GM18870 (cell line): ENCODE measurements at regions not wholly inside any gene's neighbourhood (a gene's known extent, or its start where the extent isn't known, plus 50 kb on each side); places are given as distances from the start of the nearest gene placed in this dataset.
"Not testable (repeated sequence)": the region's sequence is repeated elsewhere in the genome, so short reads cannot be mapped to it uniquely, and the experiment has no call there.

Source experiments
- ATAC-seq: cut with Tn5 transposase; IDR thresholded peaks from one replicate; pipeline ENCODE4 v1.9.1; 2021; ENCODE audit warnings: moderate library complexity; ENCODE audit not compliant: unreplicated experiment

GRCh38 chr10:29732918-29733317 lies 98.1 kb upstream of the SVIL start:
- ATAC-seq = no peak

DNA sequence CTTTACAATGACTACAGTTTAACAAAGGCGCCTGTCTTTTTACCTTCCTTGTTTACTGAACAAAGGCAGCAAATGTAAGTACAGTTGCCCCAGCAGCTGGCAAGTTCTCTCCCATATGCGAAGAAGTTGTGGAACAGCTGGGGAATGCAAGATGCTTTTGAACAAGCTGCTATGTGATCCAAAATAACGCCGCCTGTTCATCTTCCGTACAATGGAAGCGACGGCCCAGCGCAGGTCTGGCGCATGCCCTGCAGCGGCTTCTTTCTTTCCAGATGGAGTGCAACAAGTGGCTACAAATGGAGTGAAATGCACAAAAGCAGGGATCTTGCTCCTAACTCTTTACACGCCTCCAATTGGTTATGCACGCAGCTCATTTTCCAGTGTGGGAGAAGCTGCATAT lies 97.0 kb upstream of the SVIL start:
- ATAC-seq = no peak

- ATAC-seq = no peak
Measured at GRCh38 chr10:29730969-29731368, 96.2 kb upstream of the SVIL start.

- no peak for ATAC-seq
Measured at GRCh38 chr10:29730458-29730857, 95.7 kb upstream of the SVIL start.

DNA sequence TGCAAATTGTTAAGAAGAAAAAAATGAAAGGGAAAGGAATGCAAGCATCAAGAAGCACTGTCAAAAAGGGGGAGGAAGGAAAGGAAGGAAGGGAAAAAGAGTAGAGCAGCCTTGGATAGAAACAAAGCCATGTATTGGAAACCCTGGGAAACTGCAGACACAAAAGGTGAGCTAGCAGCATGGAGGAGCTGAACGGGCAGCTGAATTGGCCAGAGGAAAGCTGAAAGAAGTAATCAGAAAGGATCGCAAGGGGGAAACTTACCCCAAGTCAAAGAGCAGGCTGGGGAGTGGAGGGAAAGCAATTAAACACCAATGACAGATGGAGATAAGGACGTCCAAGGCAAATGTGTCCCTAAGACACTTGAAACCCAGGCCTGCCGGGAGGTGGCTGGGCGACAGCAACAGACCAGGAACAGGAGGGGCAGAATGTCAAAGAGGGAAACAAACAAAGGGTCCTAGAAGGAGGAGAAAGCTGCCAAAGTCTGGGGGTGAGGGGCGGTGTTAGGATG lies 93.8 kb upstream of the SVIL start:
- ATAC-seq = no peak

- not testable (repeated sequence) for ATAC-seq
Measured at GRCh38 chr10:29725927-29726326, 91.2 kb upstream of the SVIL start.

DNA sequence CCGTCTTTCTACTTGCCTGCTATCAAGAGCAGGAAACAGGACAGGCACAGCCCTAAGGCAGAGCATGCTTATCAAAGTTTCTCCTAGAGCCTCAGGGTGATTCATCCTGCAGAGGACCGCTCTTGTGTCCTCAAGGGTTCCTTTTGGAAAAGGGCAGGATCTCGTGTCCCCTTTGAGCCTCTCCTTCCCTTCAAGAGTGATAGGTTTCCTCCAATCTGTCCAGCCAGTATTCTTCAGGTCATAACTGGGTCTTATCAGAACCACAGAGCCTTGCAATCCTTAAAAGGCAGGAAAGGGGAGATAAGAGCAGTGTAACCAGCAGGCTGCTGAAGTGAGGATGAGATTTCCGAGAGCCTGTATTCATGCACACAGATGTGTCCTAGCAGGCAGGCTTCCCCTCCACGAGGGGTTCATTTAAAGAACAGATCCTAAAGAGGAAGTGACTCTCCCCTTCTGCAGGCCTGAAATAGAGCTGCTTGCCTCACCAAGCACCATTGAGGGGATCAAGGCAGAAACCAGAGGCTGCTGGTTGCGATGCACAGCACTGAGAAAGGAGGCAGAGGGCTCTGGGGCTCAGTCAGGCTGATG lies 90.5 kb upstream of the SVIL start:
- ATAC-seq = no peak

DNA sequence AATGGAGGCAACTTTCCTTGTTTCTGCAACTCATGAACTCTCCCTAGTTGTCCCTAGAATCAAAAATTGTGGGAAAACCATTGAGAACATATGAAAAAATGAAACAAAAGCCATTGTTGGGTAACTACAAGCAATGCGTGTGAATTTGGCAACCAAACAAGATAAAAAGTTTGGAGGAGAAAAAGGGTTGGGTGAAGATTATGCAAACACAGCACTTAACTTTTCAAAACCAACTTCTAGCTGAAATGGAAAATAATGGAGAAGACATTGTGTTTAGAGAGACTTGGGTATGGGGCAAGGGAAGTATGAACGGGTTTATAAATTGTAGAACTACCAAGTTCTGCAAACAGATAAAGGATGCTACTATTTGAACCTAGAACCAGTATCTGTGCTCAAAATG lies 89.0 kb upstream of the SVIL start:
- no peak for ATAC-seq

DNA sequence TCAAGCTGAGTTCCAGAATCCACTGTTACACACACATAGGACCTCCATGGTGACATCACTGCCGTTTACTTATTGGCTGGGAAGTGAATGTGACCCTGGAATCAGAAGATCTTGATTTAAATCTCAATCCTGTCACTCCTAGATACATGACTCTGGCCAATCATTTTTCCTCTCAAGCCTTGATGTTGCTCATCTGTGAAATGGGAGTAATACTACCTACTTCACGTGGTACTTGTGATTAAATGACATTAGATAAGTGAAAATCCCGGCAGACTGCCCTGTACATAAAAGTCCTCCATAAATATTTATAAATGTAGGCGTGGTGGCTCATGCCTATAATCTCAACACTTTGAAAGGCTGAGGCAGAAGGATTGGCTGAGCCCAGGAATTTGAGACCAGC lies 88.0 kb upstream of the SVIL start:
- no peak for ATAC-seq

GRCh38 chr10:29720149-29720548 lies 85.4 kb upstream of the SVIL start:
- ATAC-seq = no peak

- ATAC-seq = no peak
Measured at GRCh38 chr10:29719281-29719675, 84.5 kb upstream of the SVIL start.

DNA sequence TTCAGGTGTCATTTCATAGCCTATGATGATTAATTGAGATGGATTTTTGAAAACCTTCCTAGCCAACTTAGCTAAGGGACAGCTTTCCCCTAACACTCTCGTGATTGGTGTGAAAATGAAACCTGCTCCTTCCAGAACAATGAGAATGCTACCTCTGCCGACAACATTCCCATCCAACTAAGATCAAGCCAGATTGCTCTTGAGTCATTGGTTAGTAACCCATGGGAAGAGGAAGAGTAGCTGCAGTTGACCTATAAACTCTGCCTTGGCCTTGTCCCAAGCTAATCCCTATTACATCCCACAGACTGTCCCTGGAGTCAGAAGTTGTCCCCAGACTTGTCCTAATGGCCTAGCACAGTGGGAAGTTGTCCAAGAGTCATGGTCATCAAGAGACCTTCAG lies 80.5 kb upstream of the SVIL start:
- ATAC-seq = no peak

DNA sequence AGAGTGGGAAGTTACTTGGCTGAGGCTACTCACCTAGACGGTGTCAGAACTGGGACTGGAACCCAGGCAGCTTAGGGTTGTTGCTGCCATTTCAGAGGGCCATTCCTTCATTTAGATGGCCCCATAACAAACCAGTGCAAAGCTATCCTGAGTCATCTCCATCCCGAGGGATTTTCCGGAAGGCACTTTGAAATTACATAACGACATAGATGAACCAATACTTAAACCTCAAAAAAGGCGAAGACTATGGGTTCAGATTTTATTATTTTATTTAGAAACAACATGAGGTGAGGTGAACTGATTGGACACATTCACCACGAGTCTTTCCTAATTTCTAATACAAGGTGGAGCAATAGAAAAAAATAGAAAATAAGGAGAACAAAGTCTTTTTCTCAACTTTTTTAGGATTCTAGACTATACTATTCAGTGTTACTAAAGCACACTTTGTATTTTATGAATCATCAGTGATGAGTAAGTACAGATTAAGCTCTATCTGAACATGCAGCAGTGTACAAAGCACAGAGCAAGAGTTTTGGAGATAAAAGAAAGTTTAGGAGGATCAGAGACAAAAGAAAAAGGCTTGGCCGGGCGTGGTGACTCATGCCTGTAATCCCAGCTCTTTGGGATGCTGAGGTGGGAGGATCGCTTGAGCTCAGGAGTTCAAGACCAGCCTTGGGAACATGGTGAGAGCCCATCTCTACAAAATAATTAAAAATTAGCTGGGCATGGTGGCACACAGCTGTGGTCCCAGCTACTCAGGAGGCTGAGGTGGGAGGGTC lies 79.5 kb upstream of the SVIL start:
- no peak for ATAC-seq

DNA sequence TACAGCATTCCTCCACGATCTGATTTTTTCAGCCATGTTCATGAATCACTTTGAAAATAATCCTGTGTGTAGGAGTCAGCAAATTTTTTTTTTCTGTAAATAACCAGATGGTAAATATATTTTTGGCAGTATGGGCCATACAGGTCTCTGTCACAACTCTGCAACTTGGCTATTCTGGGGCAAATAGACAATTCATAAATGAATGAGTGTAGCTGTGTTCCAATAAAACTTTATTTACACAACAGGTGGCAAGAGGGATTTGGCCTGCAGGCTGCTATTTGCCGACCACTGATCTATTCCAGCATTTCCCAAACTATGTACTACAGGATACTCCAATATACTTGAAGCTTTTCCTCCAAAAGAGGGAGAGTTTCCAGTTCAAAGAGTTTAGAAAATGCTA lies 78.7 kb upstream of the SVIL start:
- no peak for ATAC-seq

DNA sequence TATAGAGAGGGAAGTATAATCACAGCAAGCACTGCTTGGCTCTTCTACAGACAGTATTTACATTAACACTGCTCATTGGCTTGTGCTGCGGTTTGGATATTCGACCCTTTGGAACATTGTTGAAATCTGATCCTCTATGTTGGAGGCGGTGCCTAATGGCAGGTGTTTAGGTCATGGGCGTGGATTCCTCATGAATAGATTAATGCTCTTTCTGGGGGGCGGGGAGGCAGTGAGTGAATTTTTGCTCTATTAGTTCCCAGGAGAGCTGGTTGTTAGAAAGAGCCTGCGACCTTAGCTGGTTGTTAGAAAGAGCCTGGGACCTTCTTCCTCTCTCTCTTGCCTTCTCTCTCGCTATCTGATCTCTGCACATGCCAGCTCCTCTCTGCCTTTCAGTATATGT lies 77.3 kb upstream of the SVIL start:
- no peak for ATAC-seq

DNA sequence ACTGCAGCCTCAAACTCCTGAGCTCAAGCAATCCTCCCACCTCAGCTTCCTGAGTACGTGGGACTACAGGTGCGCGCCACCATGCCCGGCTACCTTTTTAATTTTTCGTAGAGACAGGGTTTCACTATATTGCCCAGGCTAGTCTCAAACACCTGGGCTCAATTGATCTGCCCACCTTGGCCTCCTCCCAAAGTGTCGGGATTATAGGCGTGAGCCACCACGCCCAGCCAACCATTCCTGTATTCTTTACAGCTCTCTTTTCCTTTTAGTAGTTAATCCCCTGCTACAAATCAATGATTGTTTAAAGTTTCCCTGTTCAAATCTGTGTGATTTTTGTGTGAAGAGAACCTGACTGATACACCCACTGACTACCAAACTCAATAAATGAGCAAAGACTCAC lies 75.4 kb upstream of the SVIL start:
- ATAC-seq = no peak

- ATAC-seq = no peak
Measured at GRCh38 chr10:29709484-29710002, 74.8 kb upstream of the SVIL start.

- ATAC-seq = no peak
Measured at GRCh38 chr10:29703271-29703670, 68.5 kb upstream of the SVIL start.

DNA sequence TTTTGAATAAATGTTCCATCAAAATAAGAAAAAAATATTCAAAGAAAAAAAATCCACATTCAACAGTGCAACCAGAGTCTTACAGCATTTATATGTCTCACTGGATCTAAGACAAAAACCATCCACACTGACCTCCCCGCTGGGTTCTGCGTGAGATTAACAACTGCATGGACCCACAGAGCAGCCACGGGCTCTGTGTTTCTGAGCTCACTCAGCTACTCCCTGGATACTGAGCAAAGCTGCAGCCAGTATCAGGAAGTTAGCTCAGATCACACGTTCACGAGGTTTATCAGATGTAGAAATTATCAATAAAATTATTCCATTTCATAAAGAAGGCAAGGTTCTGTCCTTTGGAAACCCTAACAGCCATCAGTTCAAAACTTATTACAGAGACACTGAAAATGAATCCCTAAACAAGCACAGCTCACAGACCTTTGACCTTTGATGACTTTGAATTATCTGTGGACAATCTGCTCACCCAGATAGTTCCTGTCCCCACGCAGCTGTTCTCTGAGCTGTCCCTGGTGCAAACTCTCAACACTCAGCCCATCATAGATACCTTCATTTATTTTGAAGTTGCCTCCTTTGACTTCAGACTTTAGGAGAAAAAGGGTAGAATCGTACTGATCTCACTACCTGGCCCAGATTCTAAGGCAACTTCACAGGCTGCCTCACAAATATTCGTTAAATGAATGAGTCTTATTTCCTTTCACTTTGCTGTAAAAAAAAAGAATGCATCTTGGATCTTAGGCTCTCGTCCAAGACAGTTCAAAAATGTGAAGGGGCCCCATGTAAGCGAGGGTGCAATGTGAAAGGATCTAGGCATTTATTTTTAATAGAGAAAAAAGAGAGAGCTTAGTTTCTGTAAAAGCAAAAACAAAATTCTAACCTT lies 67.7 kb upstream of the SVIL start:
- ATAC-seq = no peak

GRCh38 chr10:29701306-29701705 lies 66.5 kb upstream of the SVIL start:
- no peak for ATAC-seq

- no peak for ATAC-seq
Measured at GRCh38 chr10:29699621-29700020, 64.8 kb upstream of the SVIL start.
